GM21447 (cell line): ENCODE measurements at regions not wholly inside any gene's neighbourhood (a gene's known extent, or its start where the extent isn't known, plus 50 kb on each side); places are given as distances from the start of the nearest gene placed in this dataset.

Source experiments
- ATAC-seq: cut with Tn5 transposase; IDR thresholded peaks from one replicate; pipeline ENCODE4 v1.9.1; 2021; ENCODE audit not compliant: unreplicated experiment

- ATAC-seq, result no peak
Measured at GRCh38 chr11:13907678-13908077, 54.8 kb upstream of the SPON1 start.

GRCh38 chr11:13908535-13908934, 54.0 kb upstream of the SPON1 start:
- no peak for ATAC-seq
